ENCODE measurements at regions not wholly inside any gene's neighbourhood (a gene's known extent, or its start where the extent isn't known, plus 50 kb on each side); places are given as distances from the start of the nearest gene placed in this dataset.
A peak's percentile ranks its signal among the peaks of the same experiment; 100 is the strongest.

DNA sequence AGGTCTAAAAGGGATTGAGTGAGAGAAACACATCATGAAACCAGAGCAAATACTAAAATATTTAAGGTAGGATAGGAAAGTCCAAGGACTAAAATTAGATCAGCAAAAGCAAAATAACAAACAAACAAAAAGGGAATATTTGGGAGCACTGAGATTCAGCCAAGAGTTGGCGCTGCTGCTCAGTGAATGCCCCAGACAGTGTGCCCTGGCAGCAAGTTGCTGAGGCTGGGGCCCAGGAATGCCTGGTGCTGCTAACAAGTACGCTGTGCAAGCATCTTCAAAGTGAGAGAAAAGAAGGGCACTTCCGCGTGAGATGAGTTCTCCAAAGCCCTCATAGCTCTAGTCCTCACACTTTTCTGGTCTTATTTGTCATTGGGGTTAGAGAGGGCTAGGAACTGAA lies 603.3 kb downstream of the EFNA5 start:
- TF ChIP-seq CTCF (IDR thresholded peaks at IDR 0.05; ENCODE audit: insufficient read depth, low read depth, low read length) (no peak), EZH2 (IDR thresholded peaks at IDR 0.05; ENCODE audit: insufficient read depth, low read length) (no peak)
- H3K4me2 ChIP-seq (ENCODE audit: low read length), result peak overlapping the region; percentile 35
- FAIRE-seq (no peak), DNase-seq (ENCODE audit: low read depth) (no peak)
- H3K79me2 ChIP-seq (ENCODE audit: insufficient read depth, low read length), result no peaks in the 10 kb centered on the region
- no peaks in the 10 kb centered on the region for H3K36me3 Mint-ChIP-seq (ENCODE audit: low read depth, unreplicated experiment)
- no peak overlapping the region for H3K27ac ChIP-seq (ENCODE audit: low read depth, low read length)
- no peaks in the 10 kb centered on the region for H3K27me3 Mint-ChIP-seq (ENCODE audit: low read depth, unreplicated experiment)
- H4K20me1 ChIP-seq (ENCODE audit: insufficient read depth, low read length), result no peaks in the 10 kb centered on the region
- H3K27ac Mint-ChIP-seq (ENCODE audit: unreplicated experiment), result no peak overlapping the region
- no peaks in the 10 kb centered on the region for H3K9me3 ChIP-seq (ENCODE audit: insufficient read depth, low read depth, low read length)
- H2AFZ ChIP-seq (ENCODE audit: low read depth, low read length), result peak overlapping the region; percentile 48
- H3K9me3 Mint-ChIP-seq (ENCODE audit: unreplicated experiment), result peaks cover 13% of the 10 kb centered on the region
- H3K9ac ChIP-seq (ENCODE audit: low read length), result no peak overlapping the region
- no peaks in the 10 kb centered on the region for H3K4me1 ChIP-seq (ENCODE audit: insufficient read depth, low read length)
- H3K4me3 ChIP-seq (ENCODE audit: insufficient read depth, low read depth, low read length), result no peak overlapping the region
- no peaks in the 10 kb centered on the region for H3K27me3 ChIP-seq (ENCODE audit: insufficient read depth, low read length)
- H3K4me1 Mint-ChIP-seq (ENCODE audit: low read depth, unreplicated experiment), result peaks cover 2% of the 10 kb centered on the region
- H3K36me3 ChIP-seq (ENCODE audit: insufficient read depth, low read length), result no peaks in the 10 kb centered on the region
- H3K4me3 Mint-ChIP-seq (ENCODE audit: unreplicated experiment), result no peak overlapping the region

DNA sequence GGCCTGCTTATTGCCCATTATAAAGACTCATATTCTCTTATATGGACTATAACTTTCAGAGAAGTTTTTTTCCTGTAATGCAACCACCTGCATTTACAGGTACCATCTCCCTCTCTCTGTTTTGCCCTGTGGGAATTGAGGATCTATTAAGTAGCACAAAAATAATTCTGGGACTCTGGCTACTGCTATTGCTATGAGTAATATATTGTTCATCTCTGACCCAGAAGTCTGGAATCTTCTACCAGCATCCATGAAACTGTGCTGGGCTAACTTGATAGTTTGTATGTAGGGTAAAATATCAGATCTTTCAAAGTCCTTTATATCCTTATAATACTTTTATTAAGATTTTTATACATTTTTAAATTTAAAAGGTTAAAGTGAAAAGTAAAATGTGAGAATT lies 607.2 kb downstream of the EFNA5 start:
- H3K36me3 ChIP-seq (ENCODE audit: insufficient read depth, low read length), result no peaks in the 10 kb centered on the region
- H3K4me2 ChIP-seq (ENCODE audit: low read length), result no peak overlapping the region
- no peak overlapping the region for H3K27ac Mint-ChIP-seq (ENCODE audit: unreplicated experiment)
- H3K9me3 ChIP-seq (ENCODE audit: insufficient read depth, low read depth, low read length), result no peaks in the 10 kb centered on the region
- H4K20me1 ChIP-seq (ENCODE audit: insufficient read depth, low read length), result no peaks in the 10 kb centered on the region
- no peaks in the 10 kb centered on the region for H3K4me1 Mint-ChIP-seq (ENCODE audit: low read depth, unreplicated experiment)
- no peaks in the 10 kb centered on the region for H3K79me2 ChIP-seq (ENCODE audit: insufficient read depth, low read length)
- H3K36me3 Mint-ChIP-seq (ENCODE audit: low read depth, unreplicated experiment), result no peaks in the 10 kb centered on the region
- H3K27ac ChIP-seq (ENCODE audit: low read depth, low read length), result no peak overlapping the region
- no peak overlapping the region for H2AFZ ChIP-seq (ENCODE audit: low read depth, low read length)
- DNase-seq (ENCODE audit: low read depth) (peak; percentile 6), FAIRE-seq (no peak)
- TF ChIP-seq CTCF (IDR thresholded peaks at IDR 0.05; ENCODE audit: insufficient read depth, low read depth, low read length), result no peak
- TF ChIP-seq EZH2 (IDR thresholded peaks at IDR 0.05; ENCODE audit: insufficient read depth, low read length), result no peak
- H3K27me3 ChIP-seq (ENCODE audit: insufficient read depth, low read length), result no peaks in the 10 kb centered on the region
- no peak overlapping the region for H3K4me3 Mint-ChIP-seq (ENCODE audit: unreplicated experiment)
- H3K9ac ChIP-seq (ENCODE audit: low read length), result no peak overlapping the region
- H3K4me1 ChIP-seq (ENCODE audit: insufficient read depth, low read length), result no peaks in the 10 kb centered on the region
- H3K4me3 ChIP-seq (ENCODE audit: insufficient read depth, low read depth, low read length), result no peak overlapping the region
- no peaks in the 10 kb centered on the region for H3K9me3 Mint-ChIP-seq (ENCODE audit: unreplicated experiment)
- H3K27me3 Mint-ChIP-seq (ENCODE audit: low read depth, unreplicated experiment), result no peaks in the 10 kb centered on the region

DNA sequence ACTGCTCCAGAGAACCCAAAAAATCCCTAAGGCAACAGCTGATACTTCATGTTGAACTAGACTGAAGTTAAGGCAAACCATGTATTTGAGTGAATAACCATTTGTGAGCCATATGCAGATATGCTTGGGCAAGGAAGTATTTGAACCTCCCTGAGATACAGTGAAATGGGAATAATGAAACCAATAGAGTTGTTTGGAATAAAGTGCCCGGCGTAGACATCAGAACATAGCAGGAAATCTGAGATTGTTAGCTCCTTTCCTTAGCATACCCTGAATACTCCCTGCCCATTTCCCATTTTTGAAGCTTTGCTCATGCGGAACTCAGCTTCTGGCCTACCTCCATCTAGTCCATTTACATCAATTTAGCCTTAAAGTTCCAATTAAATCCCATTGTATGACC lies 611.9 kb downstream of the EFNA5 start:
- FAIRE-seq (no peak), DNase-seq (ENCODE audit: low read depth) (no peak)
- Histone ChIP-seq H2AFZ (ENCODE audit: low read depth, low read length) (no peak overlapping the region), H3K9ac (ENCODE audit: low read length) (no peak overlapping the region), H3K4me3 (ENCODE audit: insufficient read depth, low read depth, low read length) (no peak overlapping the region), H4K20me1 (ENCODE audit: insufficient read depth, low read length) (no peaks in the 10 kb centered on the region), H3K9me3 (ENCODE audit: insufficient read depth, low read depth, low read length) (no peaks in the 10 kb centered on the region), H3K36me3 (ENCODE audit: insufficient read depth, low read length) (no peaks in the 10 kb centered on the region), H3K27ac (ENCODE audit: low read depth, low read length) (no peak overlapping the region), H3K79me2 (ENCODE audit: insufficient read depth, low read length) (no peaks in the 10 kb centered on the region), H3K4me2 (ENCODE audit: low read length) (no peak overlapping the region), H3K27me3 (ENCODE audit: insufficient read depth, low read length) (no peaks in the 10 kb centered on the region), H3K4me1 (ENCODE audit: insufficient read depth, low read length) (no peaks in the 10 kb centered on the region)
- H3K9me3 Mint-ChIP-seq (ENCODE audit: unreplicated experiment), result no peaks in the 10 kb centered on the region
- no peak for TF ChIP-seq CTCF (IDR thresholded peaks at IDR 0.05; ENCODE audit: insufficient read depth, low read depth, low read length)
- TF ChIP-seq EZH2 (IDR thresholded peaks at IDR 0.05; ENCODE audit: insufficient read depth, low read length), result no peak
- H3K4me3 Mint-ChIP-seq (ENCODE audit: unreplicated experiment), result no peak overlapping the region
- peaks cover 2% of the 10 kb centered on the region for H3K36me3 Mint-ChIP-seq (ENCODE audit: low read depth, unreplicated experiment)
- no peak overlapping the region for H3K27ac Mint-ChIP-seq (ENCODE audit: unreplicated experiment)
- H3K4me1 Mint-ChIP-seq (ENCODE audit: low read depth, unreplicated experiment), result no peaks in the 10 kb centered on the region
- no peaks in the 10 kb centered on the region for H3K27me3 Mint-ChIP-seq (ENCODE audit: low read depth, unreplicated experiment)

Measured in astrocyte (in vitro differentiated cells and primary cell).